Astrocyte (in vitro differentiated cells and primary cell): ENCODE measurements at regions not wholly inside any gene's neighbourhood (a gene's known extent, or its start where the extent isn't known, plus 50 kb on each side); places are given as distances from the start of the nearest gene placed in this dataset.

Experiments
- EZH2 ChIP-seq: IDR thresholded peaks from 2 replicates; pipeline ENCODE4 v1.6.1; 2012; ENCODE audit warnings: mild to moderate bottlenecking, low read length, inconsistent platforms; ENCODE audit not compliant: insufficient read depth
- TF ChIP-seq, protein P1 (sequence below): IDR thresholded peaks from 2 replicates; pipeline ENCODE4 v1.5.1; 2011; ENCODE audit warnings: low read depth, mild to moderate bottlenecking, inconsistent platforms, low read length, moderate library complexity; ENCODE audit not compliant: insufficient read depth

DNA sequence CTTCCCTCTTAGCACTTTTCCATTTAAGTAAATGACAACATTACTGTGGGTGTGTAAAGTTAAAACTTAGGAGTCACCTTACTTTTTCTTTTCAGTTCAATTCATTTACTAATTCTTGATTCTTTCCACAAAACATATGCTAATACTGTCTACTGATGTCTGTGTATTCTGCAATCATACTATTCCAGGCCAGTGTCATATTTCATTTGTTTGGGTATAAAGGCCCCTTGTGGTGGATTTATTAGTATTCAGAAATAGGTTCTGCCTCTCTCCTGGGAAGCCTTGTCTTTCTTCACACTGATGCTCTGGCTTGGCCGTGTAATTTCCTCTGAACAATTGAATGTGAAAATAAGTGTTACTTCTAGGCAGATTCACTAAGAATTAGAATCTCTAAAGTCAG is 621.9 kb upstream of the SPRY2 start:
- TF ChIP-seq, protein P1, sequence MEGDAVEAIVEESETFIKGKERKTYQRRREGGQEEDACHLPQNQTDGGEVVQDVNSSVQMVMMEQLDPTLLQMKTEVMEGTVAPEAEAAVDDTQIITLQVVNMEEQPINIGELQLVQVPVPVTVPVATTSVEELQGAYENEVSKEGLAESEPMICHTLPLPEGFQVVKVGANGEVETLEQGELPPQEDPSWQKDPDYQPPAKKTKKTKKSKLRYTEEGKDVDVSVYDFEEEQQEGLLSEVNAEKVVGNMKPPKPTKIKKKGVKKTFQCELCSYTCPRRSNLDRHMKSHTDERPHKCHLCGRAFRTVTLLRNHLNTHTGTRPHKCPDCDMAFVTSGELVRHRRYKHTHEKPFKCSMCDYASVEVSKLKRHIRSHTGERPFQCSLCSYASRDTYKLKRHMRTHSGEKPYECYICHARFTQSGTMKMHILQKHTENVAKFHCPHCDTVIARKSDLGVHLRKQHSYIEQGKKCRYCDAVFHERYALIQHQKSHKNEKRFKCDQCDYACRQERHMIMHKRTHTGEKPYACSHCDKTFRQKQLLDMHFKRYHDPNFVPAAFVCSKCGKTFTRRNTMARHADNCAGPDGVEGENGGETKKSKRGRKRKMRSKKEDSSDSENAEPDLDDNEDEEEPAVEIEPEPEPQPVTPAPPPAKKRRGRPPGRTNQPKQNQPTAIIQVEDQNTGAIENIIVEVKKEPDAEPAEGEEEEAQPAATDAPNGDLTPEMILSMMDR: no peak
- no peak for TF ChIP-seq EZH2
